Caco-2 (cell line): ENCODE measurements at regions not wholly inside any gene's neighbourhood (a gene's known extent, or its start where the extent isn't known, plus 50 kb on each side); places are given as distances from the start of the nearest gene placed in this dataset.

Experiments
- BruUV-seq: library from RNA; stranded (reverse); fragments of 400-500 nt; replicated peaks from 2 replicates; lab custom pipeline; 2021; lab: Mats Ljungman, UMichigan
- CTCF ChIA-PET: fragments of 300-600 bp; sonication (Branson Sonifier 250); formaldehyde crosslinking; loops from one replicate; lab custom pipeline; 2022; ENCODE audit warnings: antibody characterized with exemption; lab: Charles Lee
- POLR2A ChIA-PET: fragments of 300-600 bp; sonication (Branson Sonifier 250); formaldehyde crosslinking; loops from one replicate; lab custom pipeline; 2022; ENCODE audit warnings: antibody characterized with exemption; lab: Charles Lee
- DNase-seq, 2 experiments: peaks; one replicate each; pipeline versions ENCODE4 v3.0.0 to v3.0.0-alpha.2; 2020 to 2022
- H3K27me3 ChIP-seq: replicated peaks from 2 replicates; pipeline ENCODE4 v1.6.0; 2011; ENCODE audit warnings: low read length; ENCODE audit not compliant: control insufficient read depth, insufficient read depth
- H3K36me3 ChIP-seq: 2 replicates; pipeline ENCODE4 v1.5.1; 2011; ENCODE audit warnings: low read length; ENCODE audit not compliant: control insufficient read depth, insufficient read depth
- H3K4me1 ChIP-seq: fragments of 250-450 bp; sonication (Bioruptor Pico); 2 replicates; pipeline ENCODE4 v1.5.1; 2020; ENCODE audit warnings: mild to moderate bottlenecking
- H3K4me3 ChIP-seq: 2 replicates; pipeline ENCODE4 v1.5.1; 2011; ENCODE audit warnings: low read depth, mild to moderate bottlenecking, control low read depth, low read length
- H3K9me3 ChIP-seq: fragments of 250-450 bp; sonication (Bioruptor Pico); 2 replicates; pipeline ENCODE4 v1.5.1; 2020; ENCODE audit warnings: mild to moderate bottlenecking, moderate library complexity
- H3K27ac Mint-ChIP-seq: one replicate; pipeline ENCODE4 v1.8.0; 2022; ENCODE audit warnings: mixed read lengths; ENCODE audit not compliant: unreplicated experiment
- H3K27me3 Mint-ChIP-seq: one replicate; pipeline ENCODE4 v1.8.0; 2022; ENCODE audit warnings: mixed read lengths; ENCODE audit not compliant: insufficient read depth, unreplicated experiment
- H3K36me3 Mint-ChIP-seq: one replicate; pipeline ENCODE4 v1.8.0; 2022; ENCODE audit warnings: mild to moderate bottlenecking, mixed read lengths; ENCODE audit not compliant: insufficient read depth, unreplicated experiment
- H3K4me1 Mint-ChIP-seq: one replicate; pipeline ENCODE4 v1.8.0; 2022; ENCODE audit warnings: low read depth, mixed read lengths; ENCODE audit not compliant: unreplicated experiment
- H3K4me3 Mint-ChIP-seq: one replicate; pipeline ENCODE4 v1.8.0; 2022; ENCODE audit warnings: mild to moderate bottlenecking, moderate library complexity, mixed read lengths; ENCODE audit not compliant: unreplicated experiment
- H3K9me3 Mint-ChIP-seq: one replicate; pipeline ENCODE4 v1.8.0; 2022; ENCODE audit warnings: mixed read lengths; ENCODE audit not compliant: unreplicated experiment
- intact Hi-C: fragments of 100-400 bp; cut with micrococcal nuclease; formaldehyde crosslinking; loops from one replicate; pipeline ENCODE4 v1.10.0; 2022; ENCODE audit not compliant: unreplicated experiment
- TF ChIP-seq, protein P1 (sequence below), 2 experiments: fragments of 200-600 bp in 1 of 2; IDR thresholded peaks; 1 replicate in 1 of 2; 2 replicates in 1 of 2; pipeline versions ENCODE4 v1.5.1 to v1.8.0; 2011 to 2022; ENCODE audit warnings: antibody characterized with exemption in 1 of 2, control low read depth in 1 of 2, inconsistent platforms in 1 of 2, low read depth in 1 of 2, low read length in 1 of 2, mild to moderate bottlenecking in 1 of 2, moderate library complexity in 1 of 2; ENCODE audit not compliant: insufficient read depth in 1 of 2, severe bottlenecking in 1 of 2, unreplicated experiment in 1 of 2

DNA sequence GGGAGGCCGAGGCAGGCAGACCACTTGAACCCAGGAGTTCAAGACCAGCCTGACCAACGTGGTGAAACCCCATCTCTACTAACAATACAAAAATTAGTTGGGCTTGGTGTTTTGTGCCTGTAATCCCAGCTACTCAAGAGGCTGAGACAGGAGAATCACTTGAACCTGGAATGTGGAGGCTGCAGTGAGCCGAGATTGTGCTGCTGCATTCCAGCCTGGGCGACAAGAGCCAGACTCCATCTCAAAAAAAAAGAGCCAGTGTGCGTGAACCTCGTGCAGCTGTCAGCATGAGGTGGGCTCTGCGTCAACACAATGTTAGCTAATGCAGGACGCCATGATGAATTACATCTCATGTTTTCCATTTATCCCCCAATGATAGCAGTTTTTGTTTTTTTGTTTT, 110.7 kb upstream of the SLC45A1 start:
- Histone ChIP-seq H3K4me3 (no peak overlapping the region), H3K36me3 (no peaks in the 10 kb centered on the region), H3K4me1 (peaks cover 31% of the 10 kb centered on the region), H3K9me3 (no peaks in the 10 kb centered on the region), H3K27me3 (no peaks in the 10 kb centered on the region)
- Mint-ChIP-seq H3K27me3 (no peaks in the 10 kb centered on the region), H3K4me1 (peaks cover 11% of the 10 kb centered on the region), H3K4me3 (no peak overlapping the region), H3K36me3 (no peaks in the 10 kb centered on the region), H3K27ac (no peak overlapping the region), H3K9me3 (no peaks in the 10 kb centered on the region)
- ChIA-PET CTCF (no interaction called here), POLR2A (no interaction called here)
- TF ChIP-seq, protein P1, sequence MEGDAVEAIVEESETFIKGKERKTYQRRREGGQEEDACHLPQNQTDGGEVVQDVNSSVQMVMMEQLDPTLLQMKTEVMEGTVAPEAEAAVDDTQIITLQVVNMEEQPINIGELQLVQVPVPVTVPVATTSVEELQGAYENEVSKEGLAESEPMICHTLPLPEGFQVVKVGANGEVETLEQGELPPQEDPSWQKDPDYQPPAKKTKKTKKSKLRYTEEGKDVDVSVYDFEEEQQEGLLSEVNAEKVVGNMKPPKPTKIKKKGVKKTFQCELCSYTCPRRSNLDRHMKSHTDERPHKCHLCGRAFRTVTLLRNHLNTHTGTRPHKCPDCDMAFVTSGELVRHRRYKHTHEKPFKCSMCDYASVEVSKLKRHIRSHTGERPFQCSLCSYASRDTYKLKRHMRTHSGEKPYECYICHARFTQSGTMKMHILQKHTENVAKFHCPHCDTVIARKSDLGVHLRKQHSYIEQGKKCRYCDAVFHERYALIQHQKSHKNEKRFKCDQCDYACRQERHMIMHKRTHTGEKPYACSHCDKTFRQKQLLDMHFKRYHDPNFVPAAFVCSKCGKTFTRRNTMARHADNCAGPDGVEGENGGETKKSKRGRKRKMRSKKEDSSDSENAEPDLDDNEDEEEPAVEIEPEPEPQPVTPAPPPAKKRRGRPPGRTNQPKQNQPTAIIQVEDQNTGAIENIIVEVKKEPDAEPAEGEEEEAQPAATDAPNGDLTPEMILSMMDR (IDR thresholded peaks at IDR 0.05; ENCODE audit: insufficient read depth in 1 of 2, low read depth in 1 of 2, low read length in 1 of 2, severe bottlenecking in 1 of 2, unreplicated experiment in 1 of 2) = no peak
- intact Hi-C loops = no loop called here
- BruUV-seq = no TSS peak
- DNase-seq = no peak

DNA sequence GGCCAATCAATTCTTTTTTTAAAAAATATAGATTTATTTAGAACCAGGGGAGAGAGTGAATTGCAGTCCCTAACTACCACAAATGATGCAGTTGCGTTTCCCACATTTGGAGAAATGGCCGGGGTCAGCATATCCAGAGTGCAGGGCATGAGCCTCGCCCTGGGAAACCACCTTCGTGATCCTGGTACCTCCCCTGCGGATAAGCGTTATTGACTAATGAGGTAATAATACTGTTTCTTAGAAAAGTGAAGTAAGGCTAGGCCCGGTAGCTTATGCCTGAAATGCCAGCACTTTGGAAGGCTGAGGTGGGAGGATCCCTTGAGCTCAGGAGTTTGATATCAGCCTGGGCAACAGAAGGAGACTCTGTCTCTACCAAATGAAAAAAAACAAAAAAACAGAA, 111.5 kb upstream of the SLC45A1 start:
- Histone ChIP-seq H3K27me3 (no peaks in the 10 kb centered on the region), H3K36me3 (no peaks in the 10 kb centered on the region), H3K4me1 (peaks cover 33% of the 10 kb centered on the region), H3K4me3 (no peak overlapping the region), H3K9me3 (no peaks in the 10 kb centered on the region)
- H3K27me3 Mint-ChIP-seq = no peaks in the 10 kb centered on the region
- CTCF ChIA-PET = no interaction called here
- no TSS peak for BruUV-seq
- TF ChIP-seq, protein P1 (IDR thresholded peaks at IDR 0.05; ENCODE audit: insufficient read depth in 1 of 2, low read depth in 1 of 2, low read length in 1 of 2, severe bottlenecking in 1 of 2, unreplicated experiment in 1 of 2) = no peak
- POLR2A ChIA-PET = no interaction called here
- peak overlapping the region; percentile 80 for H3K27ac Mint-ChIP-seq
- no peaks in the 10 kb centered on the region for H3K36me3 Mint-ChIP-seq
- no peak overlapping the region for H3K4me3 Mint-ChIP-seq
- peaks cover 15% of the 10 kb centered on the region for H3K4me1 Mint-ChIP-seq
- H3K9me3 Mint-ChIP-seq = no peaks in the 10 kb centered on the region
- DNase-seq = no peak
- intact Hi-C loops = no loop called here

DNA sequence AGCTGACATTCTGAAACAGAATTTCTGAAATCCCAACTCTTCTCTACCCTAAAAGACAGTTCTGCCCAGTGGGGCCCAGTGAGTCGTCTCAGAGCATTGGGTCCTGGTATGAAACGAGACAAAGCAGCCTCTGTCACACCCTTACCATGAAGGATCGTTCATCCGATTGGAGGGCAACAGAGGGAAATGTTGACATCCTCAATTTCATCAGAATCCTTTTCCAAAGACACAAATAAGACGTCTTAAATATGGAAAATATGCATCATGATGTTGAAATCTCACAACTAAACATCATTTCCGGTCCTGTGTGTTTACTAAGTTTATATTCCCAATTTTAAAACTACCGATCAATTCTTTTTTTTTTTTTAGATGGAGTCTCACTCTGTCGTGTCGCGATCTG, 112.1 kb upstream of the SLC45A1 start:
- H3K36me3 ChIP-seq = no peaks in the 10 kb centered on the region
- H3K27ac Mint-ChIP-seq = no peak overlapping the region
- CTCF ChIA-PET = interaction anchor here (0.7 kb wide), 1 partner anchor 33 kb away, joined by 6 read pairs; no protein-coding TSS in a partner anchor

More for the DNA sequence above, 112.1 kb upstream of the SLC45A1 start:
- Histone ChIP-seq H3K4me1 (peaks cover 40% of the 10 kb centered on the region), H3K4me3 (no peak overlapping the region), H3K9me3 (no peaks in the 10 kb centered on the region), H3K27me3 (no peaks in the 10 kb centered on the region)
- POLR2A ChIA-PET = no interaction called here
- no peak overlapping the region for H3K4me3 Mint-ChIP-seq
- H3K9me3 Mint-ChIP-seq = no peaks in the 10 kb centered on the region
- peaks cover 15% of the 10 kb centered on the region for H3K4me1 Mint-ChIP-seq
- TF ChIP-seq, protein P1 (IDR thresholded peaks at IDR 0.05; ENCODE audit: insufficient read depth in 1 of 2, low read depth in 1 of 2, low read length in 1 of 2, severe bottlenecking in 1 of 2, unreplicated experiment in 1 of 2) = no peak
- H3K36me3 Mint-ChIP-seq = no peaks in the 10 kb centered on the region
- no peaks in the 10 kb centered on the region for H3K27me3 Mint-ChIP-seq
- no peak for DNase-seq
- intact Hi-C loops = no loop called here
- BruUV-seq = no TSS peak
